KBM-7 (cell line): ENCODE measurements at regions not wholly inside any gene's neighbourhood (a gene's known extent, or its start where the extent isn't known, plus 50 kb on each side); places are given as distances from the start of the nearest gene placed in this dataset.
"Not testable (repeated sequence)": the region's sequence is repeated elsewhere in the genome, so short reads cannot be mapped to it uniquely, and the experiment has no call there.

Experiments used
- DNase-seq: peaks from one replicate; pipeline ENCODE4 v3.0.0-alpha.2; 2015
- in situ Hi-C: fragments of 300-500 bp; cut with MboI; formaldehyde crosslinking; loops from 2 replicates; pipeline ENCODE4 v1.14.3; 2020; ENCODE audit warnings: low sequenced_read_pairs, low pct_unique_long_range_greater_than_20kb, mixed read lengths

- DNase-seq, result no peak
- in situ Hi-C loops, result no loop called here
Observed at GRCh38 chr1:181953596-181953995, 107.9 kb downstream of the ZNF648 start.

DNA sequence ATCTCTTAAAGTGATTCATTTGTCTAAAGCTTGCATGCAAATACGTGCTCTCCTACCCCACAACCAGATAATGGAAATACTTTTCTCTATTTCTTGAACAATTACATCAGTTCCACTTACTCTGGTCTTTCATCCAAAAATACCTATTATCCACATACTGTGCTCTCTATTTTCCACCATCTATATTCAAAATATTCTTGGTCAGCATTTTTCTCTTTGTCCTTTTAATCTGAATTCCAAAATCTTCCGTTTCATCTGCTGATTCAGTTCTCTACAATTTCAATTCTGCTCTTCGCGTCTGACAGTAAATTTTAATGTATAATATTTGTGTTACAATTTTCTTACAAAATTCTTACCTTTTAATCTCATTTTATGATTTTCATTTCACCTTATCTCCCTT lies 110.3 kb downstream of the ZNF648 start:
- no peak for DNase-seq
- in situ Hi-C loops, result no loop called here

GRCh38 chr1:181949500-181949899 lies 112.0 kb downstream of the ZNF648 start:
- in situ Hi-C loops, result no loop called here
- DNase-seq, result no peak

- in situ Hi-C loops, result no loop called here
- DNase-seq, result no peak
Observed at GRCh38 chr1:181948372-181948771, 113.1 kb downstream of the ZNF648 start.

GRCh38 chr1:181947441-181947840 lies 114.1 kb downstream of the ZNF648 start:
- peak; percentile 38 for DNase-seq
- in situ Hi-C loops, result no loop called here

DNA sequence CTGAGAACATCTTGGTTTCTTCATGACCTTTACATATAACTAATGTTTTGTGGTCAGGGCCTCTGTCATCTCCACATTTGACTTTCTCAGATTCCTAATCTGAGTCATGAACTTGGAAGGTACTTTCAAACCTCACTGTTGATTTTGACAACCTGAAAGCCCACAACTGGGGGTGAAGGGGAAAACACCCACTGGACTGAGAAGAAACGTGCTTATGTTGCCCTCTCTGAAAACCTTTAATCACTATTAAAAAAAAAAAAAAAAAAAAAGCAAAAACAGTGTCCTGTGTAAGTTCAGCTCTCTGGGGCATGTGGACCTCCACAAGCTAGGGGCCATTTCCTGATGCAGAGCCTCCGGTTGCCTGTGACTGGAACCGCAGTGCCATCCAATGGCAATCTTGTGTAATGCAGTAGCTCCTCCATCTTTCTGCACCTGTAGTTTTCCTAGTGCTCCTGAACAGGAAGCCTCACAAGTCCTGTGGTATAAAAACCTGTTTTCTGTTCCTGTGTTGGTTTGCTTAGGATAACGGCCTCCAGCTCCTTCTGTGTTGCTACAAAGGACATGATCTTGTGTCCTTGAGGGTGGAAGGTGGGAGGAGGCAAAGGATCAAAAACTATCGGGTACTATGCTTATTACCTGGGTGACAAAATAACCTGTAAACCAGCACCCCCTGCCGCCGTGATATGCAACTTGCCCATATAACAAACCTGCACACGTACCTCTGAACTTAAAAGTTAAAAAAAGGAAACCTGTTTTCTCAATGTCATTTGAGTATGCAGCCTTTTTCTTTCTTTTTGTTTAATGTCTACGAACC lies 124.5 kb downstream of the ZNF648 start:
- in situ Hi-C loops, result no loop called here
- peak; percentile 77 for DNase-seq

DNA sequence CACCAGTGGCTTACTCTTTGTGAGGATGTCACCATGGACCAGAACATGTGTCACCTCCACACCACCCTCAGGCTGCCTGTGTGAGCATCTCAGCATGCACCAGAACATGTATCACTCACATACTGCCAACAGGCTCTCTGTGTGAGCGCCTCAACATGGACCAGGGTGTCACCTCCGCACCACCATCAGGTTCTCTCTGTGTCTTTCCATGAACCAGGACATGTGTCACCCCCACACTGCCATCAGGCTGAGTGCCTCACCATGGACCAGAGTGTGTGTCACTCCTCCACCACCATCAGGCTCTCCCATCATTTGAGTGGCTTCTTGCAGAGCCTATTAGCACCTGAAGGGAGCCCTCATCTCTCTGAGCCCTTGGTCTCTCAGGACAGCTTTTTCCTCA lies 125.2 kb downstream of the ZNF648 start:
- DNase-seq, result no peak
- in situ Hi-C loops, result no loop called here

DNA sequence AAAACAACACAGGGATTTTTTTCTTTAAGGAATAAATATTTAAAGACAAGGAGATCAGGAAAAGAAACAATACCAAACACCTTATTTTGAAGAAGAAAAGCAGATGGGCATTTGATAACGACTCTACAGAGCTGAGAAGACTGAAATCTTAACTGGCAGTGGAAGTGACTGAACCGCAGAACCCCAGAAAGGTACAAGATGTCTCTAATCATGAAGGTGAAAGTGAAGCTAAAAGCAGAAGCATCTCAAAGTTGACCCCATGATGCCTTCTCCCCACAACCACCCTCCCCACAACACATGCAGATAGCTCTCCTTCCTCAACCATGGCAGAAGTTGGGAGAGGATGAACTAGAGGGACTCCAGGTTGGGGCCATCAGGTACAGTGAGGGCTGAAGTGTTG lies 129.6 kb downstream of the ZNF648 start:
- in situ Hi-C loops, result no loop called here
- no peak for DNase-seq

GRCh38 chr1:181930187-181930586 lies 131.3 kb downstream of the ZNF648 start:
- DNase-seq, result no peak
- in situ Hi-C loops, result no loop called here

DNA sequence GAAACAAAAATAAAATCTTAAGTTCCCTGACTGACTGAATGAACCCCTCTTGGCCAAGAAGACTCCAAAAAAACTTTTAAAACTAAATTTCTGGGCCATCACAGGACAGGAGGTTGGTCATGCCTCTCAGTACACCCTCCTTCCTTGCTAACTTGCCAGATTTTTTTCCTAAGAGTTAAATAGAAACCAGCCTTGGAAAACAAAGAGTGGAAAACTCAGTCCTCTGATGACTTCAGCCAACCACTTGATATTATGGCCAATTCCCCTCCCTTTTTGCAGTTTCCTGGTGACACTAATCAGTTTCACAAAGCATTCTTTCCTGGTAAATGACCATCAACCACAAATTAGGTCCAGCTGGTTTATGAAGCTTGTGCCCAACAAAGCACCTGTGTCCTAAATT lies 134.8 kb downstream of the ZNF648 start:
- in situ Hi-C loops, result no loop called here
- no peak for DNase-seq

- DNase-seq, in situ Hi-C loops: not testable (repeated sequence)
Observed at GRCh38 chr1:181924034-181924433, 137.5 kb downstream of the ZNF648 start.

DNA sequence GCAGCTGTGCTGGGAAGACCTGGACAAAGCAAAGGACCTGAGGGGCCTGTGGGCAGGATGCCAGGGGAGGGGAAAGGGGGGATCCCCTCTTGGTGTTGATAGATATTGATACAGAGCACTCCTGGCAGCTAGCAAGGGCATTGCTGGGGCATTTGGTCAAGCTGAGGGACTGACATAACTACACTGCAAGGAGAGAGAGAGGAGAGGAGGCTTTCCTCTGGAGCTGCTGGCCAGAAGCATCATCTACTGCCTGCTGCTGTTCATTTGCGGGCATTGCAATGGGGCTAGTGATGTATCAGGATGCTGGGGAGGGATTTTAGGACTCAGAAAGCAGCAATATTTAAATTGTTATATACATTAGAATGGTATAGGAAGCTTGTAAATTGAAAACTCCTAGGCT lies 142.0 kb downstream of the ZNF648 start:
- in situ Hi-C loops, result no loop called here
- DNase-seq, result no peak

- in situ Hi-C loops, result no loop called here
- DNase-seq, result no peak
Observed at GRCh38 chr1:181918880-181919525, 142.5 kb downstream of the ZNF648 start.

GRCh38 chr1:181911715-181912114 lies 149.8 kb downstream of the ZNF648 start:
- no peak for DNase-seq
- in situ Hi-C loops, result no loop called here

- in situ Hi-C loops, result no loop called here
Observed at GRCh38 chr1:181910905-181911304, 150.6 kb downstream of the ZNF648 start.

GRCh38 chr1:181909010-181909409 lies 152.5 kb downstream of the ZNF648 start:
- in situ Hi-C loops, result no loop called here
- no peak for DNase-seq

More at GRCh38 chr1:181910905-181911304, 150.6 kb downstream of the ZNF648 start:
- no peak for DNase-seq

DNA sequence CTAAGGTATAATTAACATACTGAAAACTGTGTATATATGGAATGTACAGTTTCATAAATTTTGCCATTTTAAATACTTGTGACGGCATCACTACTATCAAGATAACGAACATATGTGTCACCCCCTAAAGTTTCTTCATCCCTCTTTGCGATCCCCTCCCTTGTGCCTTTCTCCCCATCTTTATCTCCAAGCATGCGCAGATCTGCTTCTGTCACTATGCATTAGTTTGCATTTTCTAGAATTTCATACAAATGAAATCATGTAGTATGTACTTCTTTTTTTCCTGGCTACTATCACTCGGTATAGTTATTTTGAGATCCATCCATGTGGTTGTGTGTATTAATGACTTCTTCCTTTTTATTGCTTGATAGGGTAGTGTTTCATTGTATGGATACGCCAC lies 154.9 kb downstream of the ZNF648 start:
- DNase-seq, result no peak

DNA sequence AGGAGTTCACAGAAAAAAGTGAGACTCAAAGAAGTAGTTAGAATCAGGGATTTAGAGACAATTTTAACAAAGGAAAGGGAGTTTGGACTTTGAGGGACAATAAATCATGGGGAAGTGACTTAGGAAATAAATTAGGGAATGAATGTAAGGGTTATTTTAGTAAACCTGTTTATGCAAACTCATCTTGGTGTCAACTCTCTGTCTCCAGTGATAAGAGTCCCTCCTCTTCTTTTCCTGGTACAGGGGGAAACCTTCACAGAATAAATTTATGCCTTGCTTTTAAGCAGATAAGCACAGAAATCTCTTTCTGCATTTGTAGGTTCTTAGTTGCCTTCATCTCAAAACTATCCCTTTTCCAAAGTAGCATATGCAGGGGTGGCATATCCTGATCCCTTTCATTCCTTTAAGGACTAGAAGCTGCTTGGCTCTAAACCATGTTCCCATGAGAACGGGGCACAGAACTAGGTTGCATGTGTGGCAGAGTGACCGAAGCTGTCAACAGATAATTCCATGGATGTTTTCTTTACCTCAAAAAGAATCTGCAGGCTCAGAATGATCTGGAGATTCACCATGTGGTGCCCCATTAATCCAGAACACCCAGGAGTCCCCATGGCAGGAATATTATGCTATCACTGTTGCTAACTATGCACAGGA lies 155.4 kb downstream of the ZNF648 start:
- in situ Hi-C loops, result no loop called here

More for the DNA sequence above, 154.9 kb downstream of the ZNF648 start:
- in situ Hi-C loops, result no loop called here

GRCh38 chr1:181898773-181899172 lies 162.7 kb downstream of the ZNF648 start:
- in situ Hi-C loops, result no loop called here
- DNase-seq, result no peak

More for the DNA sequence above, 155.4 kb downstream of the ZNF648 start:
- DNase-seq, result no peak

- no peak for DNase-seq
- in situ Hi-C loops, result no loop called here
Observed at GRCh38 chr1:181896824-181897223, 164.7 kb downstream of the ZNF648 start.
